Osteocyte (in vitro differentiated cells): ENCODE measurements at regions not wholly inside any gene's neighbourhood (a gene's known extent, or its start where the extent isn't known, plus 50 kb on each side); places are given as distances from the start of the nearest gene placed in this dataset.
A peak's percentile ranks its signal among the peaks of the same experiment; 100 is the strongest.

Experiments used
- DNase-seq: peaks from one replicate; pipeline ENCODE4 v3.0.0; 2021; ENCODE audit warnings: mixed read lengths; ENCODE audit not compliant: unreplicated experiment; ENCODE audit errors: extremely low spot score
- H3K27ac Mint-ChIP-seq: one replicate; pipeline ENCODE4 v1.8.0; 2021; ENCODE audit warnings: mild to moderate bottlenecking, mixed read lengths; ENCODE audit not compliant: unreplicated experiment
- H3K27me3 Mint-ChIP-seq: one replicate; pipeline ENCODE4 v1.8.0; 2021; ENCODE audit warnings: mixed read lengths; ENCODE audit not compliant: unreplicated experiment
- H3K36me3 Mint-ChIP-seq: one replicate; pipeline ENCODE4 v1.8.0; 2021; ENCODE audit warnings: mixed read lengths; ENCODE audit not compliant: unreplicated experiment
- H3K4me1 Mint-ChIP-seq: one replicate; pipeline ENCODE4 v1.8.0; 2021; ENCODE audit warnings: mixed read lengths; ENCODE audit not compliant: unreplicated experiment
- H3K4me3 Mint-ChIP-seq: one replicate; pipeline ENCODE4 v1.8.0; 2021; ENCODE audit warnings: mild to moderate bottlenecking, moderate library complexity, mixed read lengths; ENCODE audit not compliant: unreplicated experiment
- H3K9me3 Mint-ChIP-seq: one replicate; pipeline ENCODE4 v1.8.0; 2021; ENCODE audit warnings: mixed read lengths; ENCODE audit not compliant: unreplicated experiment
- CTCF ChIP-seq: fragments of 200-600 bp; sonication (generic); IDR thresholded peaks from 2 replicates; pipeline ENCODE4 v1.5.0; 2021; ENCODE audit warnings: antibody characterized with exemption, mild to moderate bottlenecking, moderate library complexity

GRCh38 chr6:7468382-7469081 is 72.9 kb upstream of the DSP start:
- peak overlapping the region; percentile 67 for H3K27ac Mint-ChIP-seq
- H3K9me3 Mint-ChIP-seq: no peaks in the 10 kb centered on the region
- peaks cover 27% of the 10 kb centered on the region for H3K4me1 Mint-ChIP-seq

GRCh38 chr6:7469696-7470095 is 71.8 kb upstream of the DSP start:
- Mint-ChIP-seq H3K9me3 (no peaks in the 10 kb centered on the region), H3K36me3 (no peaks in the 10 kb centered on the region), H3K4me3 (no peak overlapping the region), H3K27ac (peak overlapping the region; percentile 73), H3K4me1 (peaks cover 22% of the 10 kb centered on the region), H3K27me3 (no peaks in the 10 kb centered on the region)
- no peak for DNase-seq
- no peak for TF ChIP-seq CTCF

More at GRCh38 chr6:7468382-7469081, 72.9 kb upstream of the DSP start:
- Mint-ChIP-seq H3K27me3 (no peaks in the 10 kb centered on the region), H3K4me3 (no peak overlapping the region), H3K36me3 (no peaks in the 10 kb centered on the region)
- no peak for TF ChIP-seq CTCF
- no peak for DNase-seq

GRCh38 chr6:7471171-7471570 is 70.3 kb upstream of the DSP start:
- Mint-ChIP-seq H3K4me1 (peaks cover 22% of the 10 kb centered on the region), H3K27me3 (no peaks in the 10 kb centered on the region), H3K36me3 (no peaks in the 10 kb centered on the region), H3K27ac (no peak overlapping the region), H3K9me3 (no peaks in the 10 kb centered on the region), H3K4me3 (no peak overlapping the region)
- no peak for TF ChIP-seq CTCF
- no peak for DNase-seq

- Mint-ChIP-seq H3K27ac (no peak overlapping the region), H3K36me3 (no peaks in the 10 kb centered on the region), H3K4me1 (peaks cover 8% of the 10 kb centered on the region), H3K9me3 (no peaks in the 10 kb centered on the region), H3K27me3 (no peaks in the 10 kb centered on the region), H3K4me3 (no peak overlapping the region)
- no peak for TF ChIP-seq CTCF
- DNase-seq: no peak
These were observed 67.4 kb upstream of the DSP start for GRCh38 chr6:7473805-7474719.

GRCh38 chr6:7475081-7475480 is 66.4 kb upstream of the DSP start:
- Mint-ChIP-seq H3K36me3 (no peaks in the 10 kb centered on the region), H3K27ac (no peak overlapping the region), H3K9me3 (no peaks in the 10 kb centered on the region), H3K4me1 (peaks cover 8% of the 10 kb centered on the region), H3K4me3 (no peak overlapping the region), H3K27me3 (no peaks in the 10 kb centered on the region)
- no peak for TF ChIP-seq CTCF
- no peak for DNase-seq
